M059J (cell line): ENCODE measurements at regions not wholly inside any gene's neighbourhood (a gene's known extent, or its start where the extent isn't known, plus 50 kb on each side); places are given as distances from the start of the nearest gene placed in this dataset.
"Not testable (repeated sequence)": the region's sequence is repeated elsewhere in the genome, so short reads cannot be mapped to it uniquely, and the experiment has no call there.

Source experiments
- DNase-seq: peaks from one replicate; pipeline ENCODE4 v3.0.0-alpha.2; 2012; ENCODE audit warnings: low read depth

GRCh38 chr2:89756616-89757015 lies 1065.1 kb downstream of the RPIA start:
- DNase-seq: not testable (repeated sequence)

- not testable (repeated sequence) for DNase-seq
Observed at GRCh38 chr2:89758332-89759026, 1067.0 kb downstream of the RPIA start.

GRCh38 chr2:89760762-89761161 lies 1069.3 kb downstream of the RPIA start:
- not testable (repeated sequence) for DNase-seq

GRCh38 chr2:89761171-89761570 lies 1069.7 kb downstream of the RPIA start:
- not testable (repeated sequence) for DNase-seq

GRCh38 chr2:89761863-89762262 lies 1070.4 kb downstream of the RPIA start:
- not testable (repeated sequence) for DNase-seq

- not testable (repeated sequence) for DNase-seq
Observed at GRCh38 chr2:89762461-89763253, 1071.2 kb downstream of the RPIA start.

GRCh38 chr2:89763254-89763580 lies 1071.7 kb downstream of the RPIA start:
- DNase-seq: no peak

GRCh38 chr2:89763581-89764485 lies 1072.4 kb downstream of the RPIA start:
- DNase-seq: no peak

- not testable (repeated sequence) for DNase-seq
Observed at GRCh38 chr2:89764571-89765360, 1073.3 kb downstream of the RPIA start.

- DNase-seq: not testable (repeated sequence)
Observed at GRCh38 chr2:89765361-89765718, 1073.9 kb downstream of the RPIA start.

- DNase-seq: not testable (repeated sequence)
Observed at GRCh38 chr2:89766141-89766990, 1074.9 kb downstream of the RPIA start.

- not testable (repeated sequence) for DNase-seq
Observed at GRCh38 chr2:89767058-89767457, 1075.6 kb downstream of the RPIA start.

GRCh38 chr2:89767572-89768435 lies 1076.3 kb downstream of the RPIA start:
- no peak for DNase-seq

- DNase-seq: no peak
Observed at GRCh38 chr2:89775885-89776284, 1084.4 kb downstream of the RPIA start.

- no peak for DNase-seq
Observed at GRCh38 chr2:89780318-89780717, 1088.8 kb downstream of the RPIA start.

- DNase-seq: no peak
Observed at GRCh38 chr2:89781962-89782361, 1090.5 kb downstream of the RPIA start.

- no peak for DNase-seq
Observed at GRCh38 chr2:89784960-89785359, 1093.5 kb downstream of the RPIA start.

GRCh38 chr2:89785528-89785927 lies 1094.1 kb downstream of the RPIA start:
- not testable (repeated sequence) for DNase-seq

- DNase-seq: not testable (repeated sequence)
Observed at GRCh38 chr2:89786642-89787041, 1095.2 kb downstream of the RPIA start.
